ENCODE measurements at regions not wholly inside any gene's neighbourhood (a gene's known extent, or its start where the extent isn't known, plus 50 kb on each side); places are given as distances from the start of the nearest gene placed in this dataset.
"Not testable (repeated sequence)": the region's sequence is repeated elsewhere in the genome, so short reads cannot be mapped to it uniquely, and the experiment has no call there.

DNA sequence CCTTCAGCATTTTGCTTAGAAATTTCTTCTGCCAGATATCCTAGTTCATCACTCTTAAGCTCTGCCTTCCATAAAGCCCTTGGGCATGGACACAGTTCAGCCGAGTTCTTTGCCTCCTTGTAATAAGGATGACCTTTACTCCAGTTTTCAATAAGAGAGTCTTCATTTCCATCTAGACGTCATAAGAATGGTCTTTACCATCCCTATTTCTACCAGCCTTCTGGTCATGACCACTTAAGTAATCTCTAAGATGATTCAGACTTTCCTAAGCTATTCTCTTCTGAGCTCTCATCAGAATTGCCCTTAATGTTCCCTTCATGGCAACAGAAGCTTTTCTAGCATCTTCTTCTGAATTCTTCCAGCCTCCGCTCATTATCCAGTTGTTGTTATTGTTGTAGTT, 126.1 kb downstream of the TFAP2C start:
- Mint-ChIP-seq H3K27me3 (peaks cover 1 to 11% of the 10 kb centered on the region in 2 donors), H3K27ac (no peak overlapping the region), H3K4me1 (no peaks in the 10 kb centered on the region), H3K9me3 (peaks cover 0 to 6% (median 0%) of the 10 kb centered on the region in 5 donors), H3K4me3 (no peak overlapping the region), H3K36me3 (no peaks in the 10 kb centered on the region)
- POLR2A ChIA-PET: no interaction called here
- Histone ChIP-seq H3K27me3 (ENCODE audit: insufficient read depth, low read length, poor library complexity, severe bottlenecking) (no peaks in the 10 kb centered on the region), H3K4me1 (ENCODE audit: insufficient read depth, low read length) (no peaks in the 10 kb centered on the region), H3K27ac (ENCODE audit: low read depth, low read length) (no peak overlapping the region), H3K36me3 (ENCODE audit: insufficient read depth, low read length) (no peaks in the 10 kb centered on the region), H3K4me3 (ENCODE audit: low read length) (no peak overlapping the region), H3K9me3 (ENCODE audit: low read length) (no peaks in the 10 kb centered on the region)
- CTCF ChIA-PET: no interaction called here
- no peak for DNase-seq

DNA sequence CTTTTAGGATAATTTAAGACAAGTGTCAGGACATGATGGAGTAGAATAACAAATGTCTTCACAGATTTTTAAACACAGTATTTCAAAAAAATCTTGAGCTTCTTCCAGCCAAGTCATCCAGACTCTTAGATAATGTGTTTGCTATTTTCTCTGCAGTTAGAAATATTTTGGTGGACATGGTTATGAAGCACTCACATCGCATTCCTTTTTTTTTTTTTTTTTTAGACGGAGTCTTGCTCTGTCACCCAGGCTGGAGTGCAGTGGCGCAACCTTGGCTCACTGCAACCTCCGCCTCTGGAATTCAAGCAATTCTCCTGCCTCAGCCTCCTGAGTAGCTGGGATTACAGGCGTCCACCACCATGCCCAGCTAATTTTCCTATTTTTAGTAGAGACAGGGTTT, 127.6 kb downstream of the TFAP2C start:
- H3K36me3 ChIP-seq (ENCODE audit: insufficient read depth, low read length); H3K4me3 ChIP-seq (ENCODE audit: low read length); H3K9me3 Mint-ChIP-seq; H3K36me3 Mint-ChIP-seq; POLR2A ChIA-PET; H3K4me1 ChIP-seq (ENCODE audit: insufficient read depth, low read length); H3K4me1 Mint-ChIP-seq; H3K27me3 ChIP-seq (ENCODE audit: insufficient read depth, low read length, poor library complexity, severe bottlenecking); CTCF ChIA-PET; H3K27me3 Mint-ChIP-seq; H3K4me3 Mint-ChIP-seq; H3K9me3 ChIP-seq (ENCODE audit: low read length); H3K27ac ChIP-seq (ENCODE audit: low read depth, low read length); DNase-seq; H3K27ac Mint-ChIP-seq: not testable (repeated sequence)

DNA sequence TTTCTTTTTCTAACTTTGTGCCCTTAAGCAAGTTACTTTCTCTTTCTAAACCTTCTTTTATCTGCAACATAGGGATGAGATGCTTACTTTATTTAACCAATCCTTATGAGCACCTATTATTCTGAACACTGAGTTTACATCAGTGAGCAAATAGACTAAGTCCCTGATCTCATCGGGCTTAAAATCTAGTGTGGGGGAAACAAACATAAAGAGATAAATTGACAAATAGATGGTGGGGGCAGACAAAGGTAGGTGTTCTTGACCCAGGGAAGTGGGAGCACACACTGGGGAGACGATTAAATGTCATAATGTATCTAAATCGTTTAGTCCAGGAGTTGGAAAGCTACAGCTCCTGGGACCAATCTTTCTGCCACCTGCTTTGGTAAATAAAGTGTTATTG, 129.6 kb downstream of the TFAP2C start:
- H3K36me3 Mint-ChIP-seq: no peaks in the 10 kb centered on the region
- H3K9me3 Mint-ChIP-seq: peaks cover 0 to 8% (median 0%) of the 10 kb centered on the region in 5 donors
- H3K27ac Mint-ChIP-seq: no peak overlapping the region
- Histone ChIP-seq H3K4me1 (ENCODE audit: insufficient read depth, low read length) (no peaks in the 10 kb centered on the region), H3K36me3 (ENCODE audit: insufficient read depth, low read length) (no peaks in the 10 kb centered on the region), H3K27ac (ENCODE audit: low read depth, low read length) (no peak overlapping the region), H3K9me3 (ENCODE audit: low read length) (no peaks in the 10 kb centered on the region), H3K4me3 (ENCODE audit: low read length) (no peak overlapping the region), H3K27me3 (ENCODE audit: insufficient read depth, low read length, poor library complexity, severe bottlenecking) (no peaks in the 10 kb centered on the region)
- ChIA-PET POLR2A (no interaction called here), CTCF (no interaction called here)
- no peaks in the 10 kb centered on the region for H3K4me1 Mint-ChIP-seq
- H3K27me3 Mint-ChIP-seq: no peaks in the 10 kb centered on the region
- no peak for DNase-seq
- no peak overlapping the region for H3K4me3 Mint-ChIP-seq

DNA sequence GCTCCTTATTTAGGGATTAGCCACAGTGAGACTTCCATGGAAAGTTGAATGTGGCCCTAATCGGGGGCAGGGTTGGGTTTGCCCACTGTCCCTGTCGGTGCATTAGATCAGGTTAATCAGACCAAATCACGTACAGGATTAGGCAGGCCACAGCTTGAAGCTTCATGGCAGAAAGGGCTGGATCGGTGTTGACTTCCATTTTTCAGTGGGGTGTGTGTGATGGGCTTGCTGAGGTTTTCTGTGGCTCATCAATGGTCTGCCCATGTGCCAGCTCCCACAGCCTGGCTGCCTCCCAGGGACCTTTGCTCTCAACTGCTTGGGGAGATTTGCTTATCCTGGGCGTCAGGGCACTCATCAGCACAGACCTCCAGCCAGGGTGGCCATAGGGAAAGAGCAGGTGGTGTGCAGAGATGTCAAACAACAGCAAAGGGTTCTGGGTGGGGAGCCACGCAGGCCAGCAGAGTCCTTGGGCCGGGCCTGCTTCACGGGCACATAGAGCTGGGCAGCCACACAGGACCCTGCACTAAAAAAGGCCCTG, 130.7 kb downstream of the TFAP2C start:
- Mint-ChIP-seq H3K4me3 (no peak overlapping the region), H3K36me3 (no peaks in the 10 kb centered on the region), H3K27me3 (no peaks in the 10 kb centered on the region), H3K9me3 (peaks cover 0 to 8% (median 2%) of the 10 kb centered on the region in 5 donors), H3K4me1 (no peaks in the 10 kb centered on the region), H3K27ac (no peak overlapping the region)
- H3K9me3 ChIP-seq (ENCODE audit: low read length): no peaks in the 10 kb centered on the region
- no peak overlapping the region for H3K27ac ChIP-seq (ENCODE audit: low read depth, low read length)
- no peaks in the 10 kb centered on the region for H3K36me3 ChIP-seq (ENCODE audit: insufficient read depth, low read length)
- H3K27me3 ChIP-seq (ENCODE audit: insufficient read depth, low read length, poor library complexity, severe bottlenecking): no peaks in the 10 kb centered on the region
- CTCF ChIA-PET: no interaction called here
- no peak for DNase-seq
- H3K4me3 ChIP-seq (ENCODE audit: low read length): no peak overlapping the region
- POLR2A ChIA-PET: no interaction called here
- H3K4me1 ChIP-seq (ENCODE audit: insufficient read depth, low read length): no peaks in the 10 kb centered on the region

DNA sequence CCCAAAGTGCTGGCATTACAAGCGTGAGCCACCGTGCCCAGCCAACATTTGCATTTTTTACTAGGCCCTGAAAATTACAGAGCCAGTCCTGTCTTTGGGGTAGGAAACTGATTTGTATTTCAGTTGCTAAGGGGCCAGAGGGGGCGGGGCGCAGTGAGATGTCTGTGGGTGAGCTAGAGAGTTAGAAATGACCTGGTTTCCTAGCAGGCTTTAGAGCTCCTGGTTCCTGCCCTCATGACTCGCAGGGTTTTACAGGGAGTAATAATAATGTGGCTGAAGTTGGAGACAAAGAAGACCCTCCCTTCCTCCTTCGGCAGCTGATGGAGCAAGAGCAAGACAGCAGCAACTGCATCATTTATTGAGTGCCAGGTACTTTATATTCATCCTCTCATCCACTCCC, 131.5 kb downstream of the TFAP2C start:
- H3K4me3 Mint-ChIP-seq: no peak overlapping the region
- ChIA-PET CTCF (no interaction called here), POLR2A (no interaction called here)
- Histone ChIP-seq H3K27ac (ENCODE audit: low read depth, low read length) (no peak overlapping the region), H3K36me3 (ENCODE audit: insufficient read depth, low read length) (no peaks in the 10 kb centered on the region), H3K27me3 (ENCODE audit: insufficient read depth, low read length, poor library complexity, severe bottlenecking) (no peaks in the 10 kb centered on the region), H3K4me1 (ENCODE audit: insufficient read depth, low read length) (no peaks in the 10 kb centered on the region), H3K9me3 (ENCODE audit: low read length) (no peaks in the 10 kb centered on the region), H3K4me3 (ENCODE audit: low read length) (no peak overlapping the region)
- H3K27ac Mint-ChIP-seq: no peak overlapping the region
- DNase-seq: no peak
- no peaks in the 10 kb centered on the region for H3K36me3 Mint-ChIP-seq
- H3K9me3 Mint-ChIP-seq: peaks cover 0 to 8% (median 4%) of the 10 kb centered on the region in 5 donors
- no peaks in the 10 kb centered on the region for H3K27me3 Mint-ChIP-seq
- no peaks in the 10 kb centered on the region for H3K4me1 Mint-ChIP-seq

DNA sequence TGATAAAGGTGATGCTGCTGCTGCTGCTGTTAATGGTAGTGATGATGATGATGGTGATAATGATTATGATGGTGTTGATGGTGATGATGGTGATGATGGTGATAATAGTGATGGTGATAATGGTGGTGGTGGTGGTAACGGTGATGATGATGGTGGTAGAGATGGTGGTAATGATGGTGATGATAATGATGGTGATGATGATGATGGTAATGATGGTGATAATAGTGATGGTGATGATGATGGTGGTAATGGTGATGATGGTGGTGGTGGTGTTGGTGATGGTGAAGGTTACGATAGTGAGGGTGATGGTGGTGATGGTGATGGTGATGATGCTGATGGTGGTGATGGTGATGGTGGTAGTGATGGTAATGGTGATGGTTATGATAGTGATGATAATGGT, 132.3 kb downstream of the TFAP2C start:
- Mint-ChIP-seq H3K27me3 (no peaks in the 10 kb centered on the region), H3K4me1 (no peaks in the 10 kb centered on the region), H3K36me3 (no peaks in the 10 kb centered on the region), H3K4me3 (no peak overlapping the region), H3K27ac (no peak overlapping the region), H3K9me3 (peaks cover 0 to 9% (median 5%) of the 10 kb centered on the region in 5 donors)
- Histone ChIP-seq H3K36me3 (ENCODE audit: insufficient read depth, low read length) (no peaks in the 10 kb centered on the region), H3K4me3 (ENCODE audit: low read length) (no peak overlapping the region), H3K27ac (ENCODE audit: low read depth, low read length) (no peak overlapping the region), H3K4me1 (ENCODE audit: insufficient read depth, low read length) (no peaks in the 10 kb centered on the region), H3K9me3 (ENCODE audit: low read length) (no peaks in the 10 kb centered on the region), H3K27me3 (ENCODE audit: insufficient read depth, low read length, poor library complexity, severe bottlenecking) (no peaks in the 10 kb centered on the region)
- DNase-seq: no peak
- ChIA-PET POLR2A (no interaction called here), CTCF (no interaction called here)

DNA sequence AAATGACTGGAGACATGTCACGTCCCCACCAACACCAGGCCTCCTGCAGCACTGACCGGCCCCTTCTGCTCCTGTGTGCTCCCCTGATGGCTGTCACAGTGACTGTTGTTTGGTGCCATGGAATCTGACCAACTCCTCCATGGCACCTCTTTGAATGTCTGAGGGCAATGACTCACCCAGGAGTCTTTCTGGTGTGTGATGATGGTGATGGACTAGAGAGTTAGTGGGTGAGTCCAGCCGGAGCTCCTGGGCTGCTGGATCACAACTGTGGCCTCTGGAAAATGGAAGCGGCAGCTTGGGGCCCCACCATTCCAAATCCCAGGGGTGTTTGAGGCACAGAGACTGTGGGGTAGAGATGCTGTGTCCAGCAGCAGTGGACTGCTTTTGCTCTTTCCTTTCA, 133.3 kb downstream of the TFAP2C start:
- no peak for DNase-seq
- CTCF ChIA-PET: no interaction called here
- no peaks in the 10 kb centered on the region for H3K27me3 ChIP-seq (ENCODE audit: insufficient read depth, low read length, poor library complexity, severe bottlenecking)
- no peak overlapping the region for H3K27ac ChIP-seq (ENCODE audit: low read depth, low read length)
- H3K4me3 ChIP-seq (ENCODE audit: low read length): no peak overlapping the region
- POLR2A ChIA-PET: interaction anchor here (0.5 kb wide), 1 partner anchor 157 kb away, joined by 5 read pairs; no protein-coding TSS in a partner anchor
- Mint-ChIP-seq H3K27ac (no peak overlapping the region), H3K27me3 (no peaks in the 10 kb centered on the region), H3K36me3 (no peaks in the 10 kb centered on the region), H3K9me3 (peaks cover 0 to 10% (median 5%) of the 10 kb centered on the region in 5 donors), H3K4me3 (no peak overlapping the region), H3K4me1 (no peaks in the 10 kb centered on the region)
- H3K4me1 ChIP-seq (ENCODE audit: insufficient read depth, low read length): no peaks in the 10 kb centered on the region
- H3K36me3 ChIP-seq (ENCODE audit: insufficient read depth, low read length): no peaks in the 10 kb centered on the region
- no peaks in the 10 kb centered on the region for H3K9me3 ChIP-seq (ENCODE audit: low read length)

DNA sequence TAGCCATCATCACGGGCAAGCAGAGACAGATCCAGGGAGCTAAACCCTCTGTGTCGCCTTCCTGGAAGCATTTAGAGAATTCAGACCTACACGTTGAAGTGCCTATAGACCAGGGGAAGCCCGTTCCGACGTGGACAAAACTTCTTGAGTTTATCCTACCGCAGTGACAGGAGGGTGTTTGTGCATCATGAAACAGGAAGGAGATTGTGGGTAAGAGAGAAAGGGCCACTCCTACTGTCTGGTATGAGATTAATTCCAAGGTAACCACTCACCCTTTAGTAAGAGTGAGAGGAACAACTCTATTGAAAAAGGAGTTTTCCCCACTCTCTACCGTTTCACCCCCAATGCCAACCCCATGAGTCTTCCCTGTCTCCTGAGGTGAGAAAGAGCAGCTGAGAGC, 133.7 kb downstream of the TFAP2C start:
- Histone ChIP-seq H3K4me1 (ENCODE audit: insufficient read depth, low read length) (no peaks in the 10 kb centered on the region), H3K4me3 (ENCODE audit: low read length) (no peak overlapping the region), H3K27me3 (ENCODE audit: insufficient read depth, low read length, poor library complexity, severe bottlenecking) (no peaks in the 10 kb centered on the region), H3K36me3 (ENCODE audit: insufficient read depth, low read length) (no peaks in the 10 kb centered on the region), H3K9me3 (ENCODE audit: low read length) (no peaks in the 10 kb centered on the region), H3K27ac (ENCODE audit: low read depth, low read length) (no peak overlapping the region)
- DNase-seq: no peak
- no peak overlapping the region for H3K4me3 Mint-ChIP-seq
- no peaks in the 10 kb centered on the region for H3K36me3 Mint-ChIP-seq
- H3K27ac Mint-ChIP-seq: no peak overlapping the region
- peaks cover 0 to 8% (median 5%) of the 10 kb centered on the region in 5 donors for H3K9me3 Mint-ChIP-seq
- H3K27me3 Mint-ChIP-seq: no peaks in the 10 kb centered on the region
- CTCF ChIA-PET: no interaction called here
- POLR2A ChIA-PET: no interaction called here
- no peaks in the 10 kb centered on the region for H3K4me1 Mint-ChIP-seq

DNA sequence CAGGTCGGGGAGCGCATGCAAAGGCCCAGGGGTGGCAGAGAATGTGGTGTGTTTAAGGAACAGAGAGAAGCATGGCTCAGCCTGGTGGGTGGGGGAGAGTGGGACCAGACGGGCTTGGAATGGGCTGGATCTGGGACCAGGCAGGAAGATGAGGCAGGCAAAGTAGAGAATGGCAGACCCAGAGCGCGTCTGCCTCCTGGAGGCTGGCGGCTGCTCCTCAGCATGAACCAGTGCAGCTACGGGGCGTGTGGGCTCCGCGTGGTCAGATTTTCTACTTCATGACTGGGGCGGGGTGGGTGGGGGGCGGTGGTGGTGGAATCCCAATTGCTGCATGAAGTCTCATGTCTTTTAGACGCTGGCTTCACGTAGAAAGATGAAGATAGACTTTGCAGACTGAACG, 135.6 kb downstream of the TFAP2C start:
- no peaks in the 10 kb centered on the region for H3K27me3 ChIP-seq (ENCODE audit: insufficient read depth, low read length, poor library complexity, severe bottlenecking)
- DNase-seq: no peak
- Mint-ChIP-seq H3K27ac (no peak overlapping the region), H3K9me3 (peaks cover 0 to 8% (median 7%) of the 10 kb centered on the region in 5 donors), H3K4me1 (no peaks in the 10 kb centered on the region), H3K36me3 (no peaks in the 10 kb centered on the region), H3K27me3 (no peaks in the 10 kb centered on the region), H3K4me3 (no peak overlapping the region)
- H3K27ac ChIP-seq (ENCODE audit: low read depth, low read length): no peak overlapping the region
- H3K4me3 ChIP-seq (ENCODE audit: low read length): no peak overlapping the region
- H3K4me1 ChIP-seq (ENCODE audit: insufficient read depth, low read length): no peaks in the 10 kb centered on the region
- H3K36me3 ChIP-seq (ENCODE audit: insufficient read depth, low read length): no peaks in the 10 kb centered on the region
- CTCF ChIA-PET: no interaction called here
- no peaks in the 10 kb centered on the region for H3K9me3 ChIP-seq (ENCODE audit: low read length)
- POLR2A ChIA-PET: no interaction called here

Data from CD8-positive, alpha-beta memory T cell (primary cell).